ENCODE measurements at regions not wholly inside any gene's neighbourhood (a gene's known extent, or its start where the extent isn't known, plus 50 kb on each side); places are given as distances from the start of the nearest gene placed in this dataset.

DNA sequence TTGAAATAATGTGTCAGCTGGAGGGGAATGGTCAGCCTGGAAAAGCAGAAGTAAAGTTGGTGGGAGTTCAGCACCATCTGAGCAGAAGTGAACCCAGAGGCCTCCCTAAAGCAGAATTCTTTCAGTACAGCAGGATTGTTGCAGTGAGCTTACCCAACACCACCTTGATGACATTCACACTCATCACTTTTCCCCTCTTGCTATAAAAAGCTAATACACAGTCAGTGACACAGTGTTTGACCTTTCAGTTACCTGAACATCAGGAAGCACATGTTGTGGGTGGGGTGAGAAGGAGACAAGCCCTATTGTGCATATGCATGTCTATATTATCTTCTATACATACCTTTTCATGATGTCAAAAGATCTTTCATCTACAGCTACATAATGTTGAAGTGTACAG lies 624.7 kb upstream of the ZFP42 start:
- Histone ChIP-seq H3K27me3 (ENCODE audit: control insufficient read depth in 2 of 2, insufficient read depth in 2 of 2, low read length in 2 of 2) (no peaks in the 10 kb centered on the region), H3K36me3 (replicated peaks in 1 of 2; ENCODE audit: control insufficient read depth in 1 of 2, insufficient read depth in 2 of 2, low read length in 2 of 2) (no peaks in the 10 kb centered on the region), H3K79me2 (ENCODE audit: insufficient read depth, low read length) (no peaks in the 10 kb centered on the region), H3K4me3 (replicated peaks in 1 of 3; ENCODE audit: low read depth in 2 of 3, low read length in 3 of 3) (no peak overlapping the region), H3K4me2 (replicated peaks; ENCODE audit: extremely low read depth, low read length, poor library complexity, severe bottlenecking) (no peak overlapping the region), H4K20me1 (ENCODE audit: insufficient read depth, low read length) (no peaks in the 10 kb centered on the region), H3K9me3 (replicated peaks in 1 of 2; ENCODE audit: control insufficient read depth in 1 of 2, insufficient read depth in 1 of 2, low read length in 2 of 2) (peaks cover 0 to 14% of the 10 kb centered on the region in 2 donors), H3K4me1 (ENCODE audit: control insufficient read depth in 1 of 2, insufficient read depth in 2 of 2, low read length in 2 of 2) (no peaks in the 10 kb centered on the region), H3K27ac (ENCODE audit: low read depth in 1 of 2, low read length in 2 of 2) (no peak overlapping the region), H2AFZ (ENCODE audit: insufficient read depth, low read depth, low read length, poor library complexity, severe bottlenecking) (no peak overlapping the region), H3K9ac (ENCODE audit: insufficient read depth, low read length, poor library complexity, severe bottlenecking) (no peak overlapping the region)
- Mint-ChIP-seq H3K9me3 (peaks cover 0 to 10% (median 6%) of the 10 kb centered on the region in 7 donors), H3K4me1 (no peaks in the 10 kb centered on the region), H3K36me3 (no peaks in the 10 kb centered on the region), H3K27me3 (ENCODE audit: low read depth in 3 of 3) (no peaks in the 10 kb centered on the region), H3K27ac (no peak overlapping the region), H3K4me3 (no peak overlapping the region)
- TF ChIP-seq, protein P1, sequence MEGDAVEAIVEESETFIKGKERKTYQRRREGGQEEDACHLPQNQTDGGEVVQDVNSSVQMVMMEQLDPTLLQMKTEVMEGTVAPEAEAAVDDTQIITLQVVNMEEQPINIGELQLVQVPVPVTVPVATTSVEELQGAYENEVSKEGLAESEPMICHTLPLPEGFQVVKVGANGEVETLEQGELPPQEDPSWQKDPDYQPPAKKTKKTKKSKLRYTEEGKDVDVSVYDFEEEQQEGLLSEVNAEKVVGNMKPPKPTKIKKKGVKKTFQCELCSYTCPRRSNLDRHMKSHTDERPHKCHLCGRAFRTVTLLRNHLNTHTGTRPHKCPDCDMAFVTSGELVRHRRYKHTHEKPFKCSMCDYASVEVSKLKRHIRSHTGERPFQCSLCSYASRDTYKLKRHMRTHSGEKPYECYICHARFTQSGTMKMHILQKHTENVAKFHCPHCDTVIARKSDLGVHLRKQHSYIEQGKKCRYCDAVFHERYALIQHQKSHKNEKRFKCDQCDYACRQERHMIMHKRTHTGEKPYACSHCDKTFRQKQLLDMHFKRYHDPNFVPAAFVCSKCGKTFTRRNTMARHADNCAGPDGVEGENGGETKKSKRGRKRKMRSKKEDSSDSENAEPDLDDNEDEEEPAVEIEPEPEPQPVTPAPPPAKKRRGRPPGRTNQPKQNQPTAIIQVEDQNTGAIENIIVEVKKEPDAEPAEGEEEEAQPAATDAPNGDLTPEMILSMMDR (IDR thresholded peaks at IDR 0.05): no peak
- DNase-seq: no peak
- intact Hi-C loops (cut with micrococcal nuclease): no loop called here

- H3K9me3 Mint-ChIP-seq: peaks cover 0 to 13% (median 5%) of the 10 kb centered on the region in 7 donors
- Histone ChIP-seq H3K4me2 (replicated peaks; ENCODE audit: extremely low read depth, low read length, poor library complexity, severe bottlenecking) (no peak overlapping the region), H3K27me3 (ENCODE audit: control insufficient read depth in 2 of 2, insufficient read depth in 2 of 2, low read length in 2 of 2) (no peaks in the 10 kb centered on the region), H3K36me3 (replicated peaks in 1 of 2; ENCODE audit: control insufficient read depth in 1 of 2, insufficient read depth in 2 of 2, low read length in 2 of 2) (no peaks in the 10 kb centered on the region), H3K4me1 (ENCODE audit: control insufficient read depth in 1 of 2, insufficient read depth in 2 of 2, low read length in 2 of 2) (no peaks in the 10 kb centered on the region), H3K79me2 (ENCODE audit: insufficient read depth, low read length) (no peaks in the 10 kb centered on the region), H2AFZ (ENCODE audit: insufficient read depth, low read depth, low read length, poor library complexity, severe bottlenecking) (no peak overlapping the region), H4K20me1 (ENCODE audit: insufficient read depth, low read length) (no peaks in the 10 kb centered on the region), H3K9me3 (replicated peaks in 1 of 2; ENCODE audit: control insufficient read depth in 1 of 2, insufficient read depth in 1 of 2, low read length in 2 of 2) (peaks cover 6 to 15% of the 10 kb centered on the region in 2 donors), H3K9ac (ENCODE audit: insufficient read depth, low read length, poor library complexity, severe bottlenecking) (no peak overlapping the region), H3K27ac (ENCODE audit: low read depth in 1 of 2, low read length in 2 of 2) (no peak overlapping the region), H3K4me3 (replicated peaks in 1 of 3; ENCODE audit: low read depth in 2 of 3, low read length in 3 of 3) (no peak overlapping the region)
- TF ChIP-seq, protein P1 (IDR thresholded peaks at IDR 0.05): no peak
- intact Hi-C loops (cut with micrococcal nuclease): no loop called here
- H3K4me1 Mint-ChIP-seq: no peaks in the 10 kb centered on the region
- no CpG with 5 or more reads among the region's 3 CpGs for WGBS (ENCODE audit: insufficient coverage)
- no peaks in the 10 kb centered on the region for H3K27me3 Mint-ChIP-seq (ENCODE audit: low read depth in 3 of 3)
- no peak for DNase-seq
- no peaks in the 10 kb centered on the region for H3K36me3 Mint-ChIP-seq
- no peak overlapping the region for H3K27ac Mint-ChIP-seq
- H3K4me3 Mint-ChIP-seq: no peak overlapping the region
Measured at GRCh38 chr4:187378441-187378840, 617.1 kb upstream of the ZFP42 start.
